ENCODE measurements at regions not wholly inside any gene's neighbourhood (a gene's known extent, or its start where the extent isn't known, plus 50 kb on each side); places are given as distances from the start of the nearest gene placed in this dataset.

GRCh38 chr5:143893638-143894037 lies 81.7 kb downstream of the HMHB1 start:
- TF ChIP-seq EZH2 (IDR thresholded peaks at IDR 0.05; ENCODE audit: low read length, unreplicated experiment), result no peak
- TF ChIP-seq, protein P1, sequence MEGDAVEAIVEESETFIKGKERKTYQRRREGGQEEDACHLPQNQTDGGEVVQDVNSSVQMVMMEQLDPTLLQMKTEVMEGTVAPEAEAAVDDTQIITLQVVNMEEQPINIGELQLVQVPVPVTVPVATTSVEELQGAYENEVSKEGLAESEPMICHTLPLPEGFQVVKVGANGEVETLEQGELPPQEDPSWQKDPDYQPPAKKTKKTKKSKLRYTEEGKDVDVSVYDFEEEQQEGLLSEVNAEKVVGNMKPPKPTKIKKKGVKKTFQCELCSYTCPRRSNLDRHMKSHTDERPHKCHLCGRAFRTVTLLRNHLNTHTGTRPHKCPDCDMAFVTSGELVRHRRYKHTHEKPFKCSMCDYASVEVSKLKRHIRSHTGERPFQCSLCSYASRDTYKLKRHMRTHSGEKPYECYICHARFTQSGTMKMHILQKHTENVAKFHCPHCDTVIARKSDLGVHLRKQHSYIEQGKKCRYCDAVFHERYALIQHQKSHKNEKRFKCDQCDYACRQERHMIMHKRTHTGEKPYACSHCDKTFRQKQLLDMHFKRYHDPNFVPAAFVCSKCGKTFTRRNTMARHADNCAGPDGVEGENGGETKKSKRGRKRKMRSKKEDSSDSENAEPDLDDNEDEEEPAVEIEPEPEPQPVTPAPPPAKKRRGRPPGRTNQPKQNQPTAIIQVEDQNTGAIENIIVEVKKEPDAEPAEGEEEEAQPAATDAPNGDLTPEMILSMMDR (conservative IDR thresholded peaks at IDR 0.05; ENCODE audit: low read depth, low read length), result no peak
- no peak for TF ChIP-seq EZH2phosphoT487 (IDR thresholded peaks at IDR 0.05; ENCODE audit: borderline replicate concordance, low read length)

All from PC-3 (cell line).